Renal cortex interstitium (tissue), 11 donors: ENCODE measurements at regions not wholly inside any gene's neighbourhood (a gene's known extent, or its start where the extent isn't known, plus 50 kb on each side); places are given as distances from the start of the nearest gene placed in this dataset.

ENCODE experiments used
- DNase-seq, 11 donors: peaks; one replicate each; pipeline ENCODE4 v3.0.0-alpha.2; 2013; ENCODE audit warnings: low read depth in 9 of 11, low spot score in 4 of 11; ENCODE audit errors: extremely low read depth in 1 of 11

GRCh38 chr2:56084111-56084901 is 99.5 kb upstream of the CCDC85A start:
- DNase-seq, result no peak

DNA sequence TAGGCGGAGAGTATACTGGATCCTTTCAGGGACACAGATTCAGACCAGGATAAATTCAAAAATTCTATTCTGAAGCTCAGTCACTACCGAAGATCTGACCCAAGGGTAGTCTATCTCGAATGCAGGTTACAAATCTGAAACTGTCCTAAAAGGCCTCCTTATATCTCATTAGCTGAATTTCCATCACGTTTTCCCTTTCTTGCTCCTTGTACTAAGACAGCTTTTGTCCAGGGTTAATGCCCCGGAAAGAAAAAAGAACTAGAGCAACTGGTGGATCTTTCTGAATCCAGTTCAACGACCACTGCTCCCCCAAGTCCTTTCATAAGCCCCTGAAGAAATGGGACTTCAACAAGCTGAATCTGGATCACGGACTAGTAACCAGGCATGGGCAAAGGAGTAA is 97.5 kb upstream of the CCDC85A start:
- no peak for DNase-seq

DNA sequence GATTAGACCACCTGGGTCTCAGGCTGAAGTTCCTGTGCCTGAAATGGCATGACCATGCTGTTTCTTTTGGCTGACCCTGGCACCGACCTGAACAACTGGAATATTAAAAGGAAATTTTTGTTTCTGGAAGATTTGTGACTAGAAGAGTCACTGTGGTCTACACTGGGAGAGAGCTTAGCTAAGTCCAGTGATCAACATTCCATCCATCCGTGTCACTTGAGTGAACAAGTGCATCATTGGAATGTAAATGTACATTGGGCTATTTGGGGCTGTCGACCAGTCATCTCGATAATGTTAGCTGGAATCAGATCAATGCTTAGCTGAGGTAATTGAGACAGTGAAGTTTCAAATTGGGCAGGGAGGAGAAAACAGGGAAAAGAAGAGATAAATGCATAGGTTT is 95.4 kb upstream of the CCDC85A start:
- DNase-seq, result no peak

GRCh38 chr2:56089931-56090330 is 93.9 kb upstream of the CCDC85A start:
- DNase-seq, result no peak

DNA sequence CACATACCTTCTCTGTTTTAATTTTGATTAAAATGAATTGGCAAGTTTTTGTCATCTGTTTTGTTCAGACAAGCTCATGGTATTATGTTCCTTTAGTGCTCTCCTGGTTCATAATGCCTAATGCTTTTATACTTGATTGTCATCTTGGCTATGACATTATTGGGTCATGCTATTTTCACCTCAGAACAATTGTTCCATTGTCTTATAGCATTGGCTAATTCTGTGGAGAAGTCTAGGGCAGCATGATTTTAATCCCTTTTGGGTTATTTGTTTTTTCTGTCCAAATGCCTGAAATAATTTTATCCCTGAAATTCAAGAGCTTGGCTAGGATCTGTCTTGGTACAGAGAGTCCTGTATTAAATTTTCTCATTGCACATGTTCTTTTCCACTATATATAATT is 83.8 kb upstream of the CCDC85A start:
- DNase-seq, result no peak

GRCh38 chr2:56100791-56101312 is 82.9 kb upstream of the CCDC85A start:
- DNase-seq, result no peak

GRCh38 chr2:56102098-56102497 is 81.7 kb upstream of the CCDC85A start:
- DNase-seq, result no peak

- no peak for DNase-seq
Measured at GRCh38 chr2:56102866-56103265, 80.9 kb upstream of the CCDC85A start.

DNA sequence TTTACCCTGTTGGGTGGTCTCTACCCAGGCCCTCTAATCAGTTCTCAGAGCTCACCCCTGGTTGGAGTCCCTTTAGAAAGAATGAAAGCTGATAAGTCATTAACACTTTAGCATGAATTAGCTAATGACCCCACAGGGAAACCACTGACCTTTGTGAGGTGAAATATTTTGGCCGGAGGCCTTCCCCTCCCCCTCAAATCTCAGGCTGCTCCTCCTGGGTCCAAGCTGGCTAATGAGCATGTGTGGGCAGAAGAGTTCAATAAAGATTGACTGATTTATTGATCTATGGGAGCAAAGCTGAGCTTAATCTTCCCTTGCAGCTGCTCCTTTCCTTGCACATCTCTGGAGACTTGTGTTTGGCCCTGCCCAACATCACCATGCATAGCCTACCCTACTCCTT is 78.8 kb upstream of the CCDC85A start:
- no peak for DNase-seq

GRCh38 chr2:56107502-56108220 is 76.1 kb upstream of the CCDC85A start:
- no peak for DNase-seq

- DNase-seq, result no peak
Measured at GRCh38 chr2:56108806-56109205, 75.0 kb upstream of the CCDC85A start.

DNA sequence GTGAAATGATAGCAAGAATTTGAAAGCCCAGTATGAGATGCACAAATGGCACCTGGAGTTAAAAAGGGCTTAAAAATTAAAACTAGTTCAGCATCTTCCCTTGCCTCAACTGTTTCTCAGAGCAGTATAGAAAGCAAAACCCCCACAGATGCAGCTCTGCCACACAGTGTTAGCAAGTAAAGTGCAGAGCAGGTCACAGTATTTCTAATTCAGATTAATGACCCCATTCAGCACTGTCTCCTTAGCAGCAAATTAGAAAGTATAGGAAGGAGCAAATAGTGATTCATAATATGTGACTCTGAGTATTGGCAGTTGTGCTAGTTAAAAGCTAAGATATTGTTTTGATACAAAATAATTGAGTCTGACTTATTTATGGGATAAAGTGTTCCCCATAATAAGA is 73.8 kb upstream of the CCDC85A start:
- no peak for DNase-seq

GRCh38 chr2:56113382-56113975 is 70.3 kb upstream of the CCDC85A start:
- DNase-seq, result peak in 8 of 11 donors; percentile 12 to 43 (median 26)

DNA sequence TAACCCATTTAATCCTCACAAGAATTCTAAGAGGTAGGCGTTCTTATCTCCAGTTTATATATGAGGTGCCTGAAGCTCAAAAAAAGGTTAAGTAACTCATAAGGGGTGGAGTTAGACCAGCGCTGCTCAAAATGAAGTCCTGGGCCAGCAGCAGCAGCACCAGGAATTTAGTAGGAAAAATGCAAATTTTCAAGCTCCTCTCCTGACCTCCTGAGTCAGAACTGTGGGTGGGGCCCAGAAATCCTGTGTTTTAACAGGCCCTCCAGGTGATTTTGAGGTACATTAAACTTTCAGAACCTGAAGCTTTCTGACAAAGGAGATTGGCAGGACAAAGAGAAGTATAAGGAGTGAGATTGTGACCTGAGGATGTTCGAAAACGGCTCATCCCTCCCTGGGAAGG is 66.0 kb upstream of the CCDC85A start:
- no peak for DNase-seq

GRCh38 chr2:56118474-56118873 is 65.3 kb upstream of the CCDC85A start:
- DNase-seq, result no peak

DNA sequence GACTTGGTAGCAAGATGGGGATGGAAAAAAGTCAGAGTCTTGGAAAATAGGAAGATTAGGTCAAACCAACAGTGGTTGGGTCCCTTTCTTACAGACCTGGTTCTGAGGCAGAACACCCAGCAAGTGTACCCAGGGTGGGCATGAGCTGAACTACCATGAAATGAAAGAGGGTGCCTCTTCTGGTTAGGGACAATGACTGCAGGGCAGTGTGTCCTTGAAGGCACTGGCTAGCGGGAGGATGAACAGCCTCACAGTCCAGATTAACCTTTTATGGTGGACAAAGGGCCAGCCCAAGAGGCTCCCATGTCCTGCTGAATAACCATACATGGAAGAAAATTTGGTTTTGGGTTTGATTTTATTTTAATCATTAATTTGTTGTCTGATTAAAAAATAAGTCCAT is 61.8 kb upstream of the CCDC85A start:
- no peak for DNase-seq

DNA sequence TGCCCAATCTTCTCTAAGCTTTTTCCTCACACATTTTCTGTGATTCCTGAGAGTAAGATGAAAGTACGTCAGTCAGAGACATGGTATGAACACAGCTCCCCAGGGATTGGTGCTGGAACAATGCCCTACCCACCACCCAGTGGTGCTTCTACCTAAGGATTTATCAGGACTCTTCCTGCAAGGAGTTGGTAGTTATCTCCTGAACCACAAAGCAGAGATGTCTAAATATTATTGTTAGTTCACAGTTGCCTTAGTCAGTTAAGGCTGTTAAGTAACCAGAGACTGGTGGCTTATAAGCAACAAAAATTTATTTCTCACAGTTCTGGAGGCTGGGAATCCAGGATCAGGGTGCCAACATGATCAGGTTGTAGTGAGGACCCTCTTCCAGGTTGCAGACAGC is 60.3 kb upstream of the CCDC85A start:
- no peak for DNase-seq

- no peak for DNase-seq
Measured at GRCh38 chr2:56127010-56127409, 56.8 kb upstream of the CCDC85A start.

DNA sequence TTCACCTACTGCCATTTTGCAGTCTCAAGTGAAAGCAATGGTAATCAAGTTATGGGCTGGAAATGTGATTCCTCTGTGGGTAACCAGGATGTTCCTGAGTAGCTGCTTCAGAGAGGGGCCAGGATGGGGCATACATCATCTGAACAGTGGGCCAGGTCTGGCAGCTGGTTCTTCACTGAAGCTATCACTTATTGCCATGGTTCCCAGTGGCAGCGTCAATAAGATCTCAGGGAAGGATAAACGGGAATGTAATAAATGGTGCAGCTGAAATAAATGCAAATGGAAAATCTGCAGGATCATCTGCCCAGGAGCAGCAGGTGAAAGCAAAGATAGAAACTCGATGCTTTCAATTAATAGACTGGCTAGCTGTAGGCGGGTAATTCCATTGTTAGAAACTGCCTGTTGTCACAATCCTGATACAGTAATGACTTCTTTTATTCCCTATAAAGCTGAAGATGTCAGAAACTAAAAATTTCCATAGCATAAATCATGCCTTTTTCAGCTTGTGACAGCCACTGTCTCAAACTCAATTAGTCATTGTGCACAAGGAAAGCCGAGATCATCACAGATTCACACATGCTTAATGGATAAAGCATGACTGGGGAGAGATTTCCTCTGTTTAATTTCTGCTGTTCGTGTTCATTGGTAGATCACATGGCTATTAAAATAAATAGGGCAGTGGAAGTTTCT is 56.2 kb upstream of the CCDC85A start:
- DNase-seq, result no peak

DNA sequence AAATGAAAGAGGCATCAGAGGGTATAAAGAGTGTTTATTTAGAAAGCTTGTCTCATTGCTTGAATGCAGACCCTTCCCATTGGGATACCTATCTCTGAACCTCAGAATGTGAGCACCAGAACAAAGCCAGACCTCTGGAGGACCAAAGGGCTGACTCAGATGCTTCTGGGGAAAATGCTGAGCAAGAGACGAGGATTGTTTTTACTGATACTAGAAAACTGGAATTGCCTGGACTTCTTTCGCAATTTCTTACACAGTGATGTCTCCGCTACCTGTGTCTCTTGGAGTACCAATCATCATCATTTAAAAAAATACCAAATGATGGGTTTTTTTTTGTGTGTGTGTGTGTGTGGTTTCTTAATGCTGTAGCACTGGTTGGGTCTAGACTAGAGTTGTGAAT is 55.6 kb upstream of the CCDC85A start:
- DNase-seq, result no peak
